Panc1 (cell line): ENCODE measurements at regions not wholly inside any gene's neighbourhood (a gene's known extent, or its start where the extent isn't known, plus 50 kb on each side); places are given as distances from the start of the nearest gene placed in this dataset.
A peak's percentile ranks its signal among the peaks of the same experiment; 100 is the strongest.
"Not testable (repeated sequence)": the region's sequence is repeated elsewhere in the genome, so short reads cannot be mapped to it uniquely, and the experiment has no call there.

Experiments used
- ATAC-seq: fragments of 200-7000 bp; cut with Tn5 transposase; 2 replicates; pipeline ENCODE4 v1.9.1; 2020; ENCODE audit warnings: mild to moderate bottlenecking, moderate library complexity
- BruUV-seq: library from RNA; stranded (reverse); fragments of 400-500 nt; replicated peaks from 2 replicates; lab custom pipeline; 2021; lab: Mats Ljungman, UMichigan
- CTCF ChIA-PET: fragments of 300-600 bp; sonication (Branson Sonifier 250); formaldehyde crosslinking; loops from one replicate; lab custom pipeline; 2022; ENCODE audit warnings: antibody characterized with exemption; lab: Charles Lee
- POLR2A ChIA-PET: fragments of 300-600 bp; sonication (Branson Sonifier 250); formaldehyde crosslinking; loops from one replicate; lab custom pipeline; 2022; ENCODE audit warnings: antibody characterized with exemption; lab: Charles Lee
- DNase-seq: peaks from one replicate; pipeline ENCODE4 v3.0.0-alpha.2; 2010; ENCODE audit warnings: low read depth, low spot score
- H3K27ac ChIP-seq: 2 replicates; pipeline ENCODE4 v1.5.1; 2011; ENCODE audit warnings: mild to moderate bottlenecking, low read length, inconsistent platforms
- H3K27me3 ChIP-seq: fragments of 200-500 bp; sonication (Bioruptor generic); 2 replicates; pipeline ENCODE4 v1.6.0; 2014; ENCODE audit warnings: low read length, inconsistent platforms; ENCODE audit not compliant: control insufficient read depth, insufficient read depth
- H3K36me3 ChIP-seq: fragments of 200-500 bp; sonication (Bioruptor generic); 2 replicates; pipeline ENCODE4 v1.5.1; 2014; ENCODE audit warnings: inconsistent platforms, mild to moderate bottlenecking, low read length, moderate library complexity; ENCODE audit not compliant: control insufficient read depth, insufficient read depth
- H3K4me1 ChIP-seq: 2 replicates; pipeline ENCODE4 v1.5.1; 2011; ENCODE audit warnings: inconsistent platforms, mild to moderate bottlenecking, low read length, moderate library complexity; ENCODE audit not compliant: control insufficient read depth, insufficient read depth
- H3K4me3 ChIP-seq, 2 experiments: 2 replicates each; pipeline ENCODE4 v1.5.1; 2011 to 2012; ENCODE audit warnings: low read depth in 2 of 2, low read length in 2 of 2, mild to moderate bottlenecking in 2 of 2, inconsistent platforms in 1 of 2, moderate library complexity in 1 of 2
- H3K9me3 ChIP-seq: fragments of 200-500 bp; sonication (Bioruptor generic); 2 replicates; pipeline ENCODE4 v1.5.1; 2014; ENCODE audit warnings: low read depth, mild to moderate bottlenecking, inconsistent platforms, low read length, moderate library complexity; ENCODE audit not compliant: control insufficient read depth, insufficient read depth
- POLR2AphosphoS5 ChIP-seq: IDR thresholded peaks from 2 replicates; pipeline ENCODE4 v1.6.1; 2012; ENCODE audit warnings: mild to moderate bottlenecking, low read depth, low read length, moderate library complexity
- SIN3A ChIP-seq: IDR thresholded peaks from 2 replicates; pipeline ENCODE4 v1.6.1; 2012; ENCODE audit warnings: low read depth, mild to moderate bottlenecking, low read length, moderate library complexity, borderline replicate concordance; ENCODE audit not compliant: insufficient read depth
- TCF7L2 ChIP-seq: IDR thresholded peaks from 2 replicates; pipeline ENCODE4 v1.6.1; 2011; ENCODE audit warnings: mild to moderate bottlenecking, low read depth, low read length, inconsistent platforms
- in situ Hi-C: cut with HindIII; loops from 2 replicates; pipeline ENCODE4 v1.10.0; 2016; ENCODE audit warnings: low sequenced_read_pairs, low pct_unique_long_range_greater_than_20kb
- intact Hi-C: fragments of 100-400 bp; cut with micrococcal nuclease; formaldehyde crosslinking; loops from one replicate; pipeline ENCODE4 v1.10.0; 2022; ENCODE audit not compliant: unreplicated experiment
- TF ChIP-seq, protein P1 (sequence below), 2 experiments: IDR thresholded peaks; 2 replicates each; pipeline ENCODE4 v1.6.1; 2011 to 2012; ENCODE audit warnings: low read depth in 2 of 2, control low read depth in 1 of 2, low read length in 1 of 2, mild to moderate bottlenecking in 1 of 2, moderate library complexity in 1 of 2; ENCODE audit not compliant: insufficient read depth in 1 of 2
- TF ChIP-seq, protein P2 (sequence below): fragments of 450-650 bp; IDR thresholded peaks from 2 replicates; pipeline ENCODE4 v1.5.1; 2017; ENCODE audit warnings: mild to moderate bottlenecking

DNA sequence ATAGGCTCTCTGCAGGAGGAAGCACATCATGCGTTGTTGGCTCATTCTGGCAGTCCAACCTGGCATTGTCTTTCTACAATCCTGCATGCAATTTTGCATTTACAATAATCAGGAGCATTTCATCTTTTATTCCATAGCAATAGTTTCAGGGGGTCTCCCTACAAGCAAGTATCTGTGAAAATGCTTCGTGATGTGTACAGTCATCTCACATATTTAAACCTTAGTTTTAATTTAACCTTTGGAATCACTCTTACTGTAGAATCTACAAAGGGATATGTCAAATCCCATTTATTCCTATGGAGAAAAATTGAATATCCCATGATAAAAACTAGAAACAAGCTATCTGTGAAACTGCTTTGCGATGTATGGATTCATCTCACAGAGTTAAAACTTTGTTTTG is 112.0 kb upstream of the WSB1 start:
- ChIA-PET CTCF (no interaction called here), POLR2A (no interaction called here)
- ATAC-seq: no peak
- Histone ChIP-seq H3K27me3 (no peaks in the 10 kb centered on the region), H3K9me3 (no peaks in the 10 kb centered on the region), H3K27ac (no peak overlapping the region), H3K4me3 (no peak overlapping the region), H3K4me1 (no peaks in the 10 kb centered on the region), H3K36me3 (no peaks in the 10 kb centered on the region)
- no peak for DNase-seq
- TF ChIP-seq, protein P1, sequence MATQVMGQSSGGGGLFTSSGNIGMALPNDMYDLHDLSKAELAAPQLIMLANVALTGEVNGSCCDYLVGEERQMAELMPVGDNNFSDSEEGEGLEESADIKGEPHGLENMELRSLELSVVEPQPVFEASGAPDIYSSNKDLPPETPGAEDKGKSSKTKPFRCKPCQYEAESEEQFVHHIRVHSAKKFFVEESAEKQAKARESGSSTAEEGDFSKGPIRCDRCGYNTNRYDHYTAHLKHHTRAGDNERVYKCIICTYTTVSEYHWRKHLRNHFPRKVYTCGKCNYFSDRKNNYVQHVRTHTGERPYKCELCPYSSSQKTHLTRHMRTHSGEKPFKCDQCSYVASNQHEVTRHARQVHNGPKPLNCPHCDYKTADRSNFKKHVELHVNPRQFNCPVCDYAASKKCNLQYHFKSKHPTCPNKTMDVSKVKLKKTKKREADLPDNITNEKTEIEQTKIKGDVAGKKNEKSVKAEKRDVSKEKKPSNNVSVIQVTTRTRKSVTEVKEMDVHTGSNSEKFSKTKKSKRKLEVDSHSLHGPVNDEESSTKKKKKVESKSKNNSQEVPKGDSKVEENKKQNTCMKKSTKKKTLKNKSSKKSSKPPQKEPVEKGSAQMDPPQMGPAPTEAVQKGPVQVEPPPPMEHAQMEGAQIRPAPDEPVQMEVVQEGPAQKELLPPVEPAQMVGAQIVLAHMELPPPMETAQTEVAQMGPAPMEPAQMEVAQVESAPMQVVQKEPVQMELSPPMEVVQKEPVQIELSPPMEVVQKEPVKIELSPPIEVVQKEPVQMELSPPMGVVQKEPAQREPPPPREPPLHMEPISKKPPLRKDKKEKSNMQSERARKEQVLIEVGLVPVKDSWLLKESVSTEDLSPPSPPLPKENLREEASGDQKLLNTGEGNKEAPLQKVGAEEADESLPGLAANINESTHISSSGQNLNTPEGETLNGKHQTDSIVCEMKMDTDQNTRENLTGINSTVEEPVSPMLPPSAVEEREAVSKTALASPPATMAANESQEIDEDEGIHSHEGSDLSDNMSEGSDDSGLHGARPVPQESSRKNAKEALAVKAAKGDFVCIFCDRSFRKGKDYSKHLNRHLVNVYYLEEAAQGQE (IDR thresholded peaks at IDR 0.05; ENCODE audit: insufficient read depth in 1 of 2, low read depth in 2 of 2, low read length in 1 of 2): no peak
- TF ChIP-seq SIN3A (no peak), TCF7L2 (no peak), POLR2AphosphoS5 (no peak)
- TF ChIP-seq, protein P2, sequence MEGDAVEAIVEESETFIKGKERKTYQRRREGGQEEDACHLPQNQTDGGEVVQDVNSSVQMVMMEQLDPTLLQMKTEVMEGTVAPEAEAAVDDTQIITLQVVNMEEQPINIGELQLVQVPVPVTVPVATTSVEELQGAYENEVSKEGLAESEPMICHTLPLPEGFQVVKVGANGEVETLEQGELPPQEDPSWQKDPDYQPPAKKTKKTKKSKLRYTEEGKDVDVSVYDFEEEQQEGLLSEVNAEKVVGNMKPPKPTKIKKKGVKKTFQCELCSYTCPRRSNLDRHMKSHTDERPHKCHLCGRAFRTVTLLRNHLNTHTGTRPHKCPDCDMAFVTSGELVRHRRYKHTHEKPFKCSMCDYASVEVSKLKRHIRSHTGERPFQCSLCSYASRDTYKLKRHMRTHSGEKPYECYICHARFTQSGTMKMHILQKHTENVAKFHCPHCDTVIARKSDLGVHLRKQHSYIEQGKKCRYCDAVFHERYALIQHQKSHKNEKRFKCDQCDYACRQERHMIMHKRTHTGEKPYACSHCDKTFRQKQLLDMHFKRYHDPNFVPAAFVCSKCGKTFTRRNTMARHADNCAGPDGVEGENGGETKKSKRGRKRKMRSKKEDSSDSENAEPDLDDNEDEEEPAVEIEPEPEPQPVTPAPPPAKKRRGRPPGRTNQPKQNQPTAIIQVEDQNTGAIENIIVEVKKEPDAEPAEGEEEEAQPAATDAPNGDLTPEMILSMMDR: no peak
- intact Hi-C loops: no loop called here
- no TSS peak for BruUV-seq
- in situ Hi-C loops: no loop called here

DNA sequence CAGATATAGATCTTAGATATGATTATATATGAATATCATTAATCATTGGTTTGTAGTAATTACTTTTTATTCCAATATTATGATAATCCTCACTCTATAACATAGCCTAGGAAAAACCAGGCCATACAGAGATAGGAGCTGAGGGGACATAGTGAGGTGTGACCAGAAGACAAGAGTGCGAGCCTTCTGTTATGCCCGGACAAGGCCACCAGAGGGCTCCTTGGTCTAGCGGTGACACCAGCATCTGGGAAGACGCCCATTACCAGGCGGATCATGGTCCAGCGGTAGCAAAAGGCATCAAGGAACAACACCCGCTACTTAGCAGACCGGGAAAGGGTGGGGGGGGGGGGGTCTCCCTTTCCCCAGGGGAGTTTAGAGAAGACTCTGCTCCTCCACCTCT is 96.4 kb upstream of the WSB1 start:
- H3K36me3 ChIP-seq, H3K27ac ChIP-seq, H3K9me3 ChIP-seq, CTCF ChIA-PET, ATAC-seq, DNase-seq, H3K4me3 ChIP-seq, H3K4me1 ChIP-seq, H3K27me3 ChIP-seq, in situ Hi-C loops, BruUV-seq: not testable (repeated sequence)
- TF ChIP-seq, protein P2: peak; percentile 60
- POLR2A ChIA-PET: interaction anchor here (0.7 kb wide), 1 partner anchor 117 kb away, joined by 3 read pairs; no protein-coding TSS in a partner anchor
- intact Hi-C loops: loop anchor here (10.0 kb wide), 2 partner anchors 47 to 93 kb away; no protein-coding TSS in a partner anchor
